Trophoblast cell (in vitro differentiated cells and primary cell): ENCODE measurements at regions not wholly inside any gene's neighbourhood (a gene's known extent, or its start where the extent isn't known, plus 50 kb on each side); places are given as distances from the start of the nearest gene placed in this dataset.

Experiments used
- DNase-seq, 2 donors: peaks; one replicate each; pipeline ENCODE4 v3.0.0-alpha.2; 2016
- H2AFZ ChIP-seq: 2 replicates; pipeline ENCODE4 v1.6.1; 2013; ENCODE audit warnings: low read length, moderate library complexity, mild to moderate bottlenecking; ENCODE audit not compliant: insufficient read depth, poor library complexity
- H2AK5ac ChIP-seq: 2 replicates; pipeline ENCODE4 v1.6.1; 2013; ENCODE audit warnings: mild to moderate bottlenecking, low read length
- H2BK120ac ChIP-seq: 2 replicates; pipeline ENCODE4 v1.6.1; 2013; ENCODE audit warnings: low read length, mild to moderate bottlenecking, moderate library complexity; ENCODE audit not compliant: insufficient read depth, poor library complexity
- H2BK12ac ChIP-seq: 2 replicates; pipeline ENCODE4 v1.6.1; 2013; ENCODE audit warnings: mild to moderate bottlenecking, low read length, moderate library complexity
- H2BK5ac ChIP-seq: 2 replicates; pipeline ENCODE4 v1.6.1; 2013; ENCODE audit warnings: low read length, low read depth, moderate library complexity, mild to moderate bottlenecking; ENCODE audit not compliant: poor library complexity
- H3K14ac ChIP-seq: 2 replicates; pipeline ENCODE4 v1.6.1; 2013; ENCODE audit warnings: mild to moderate bottlenecking, low read length
- H3K18ac ChIP-seq: 2 replicates; pipeline ENCODE4 v1.6.1; 2013; ENCODE audit warnings: mild to moderate bottlenecking, low read length
- H3K23ac ChIP-seq: 2 replicates; pipeline ENCODE4 v1.6.1; 2013; ENCODE audit warnings: low read length
- H3K27ac ChIP-seq: 2 replicates; pipeline ENCODE4 v1.5.1; 2013; ENCODE audit warnings: low read depth, mild to moderate bottlenecking, inconsistent platforms, low read length, moderate library complexity
- H3K27me3 ChIP-seq: 2 replicates; pipeline ENCODE4 v1.6.1; 2013; ENCODE audit warnings: inconsistent platforms, mild to moderate bottlenecking, low read length, moderate library complexity; ENCODE audit not compliant: insufficient read depth
- H3K36me3 ChIP-seq, 2 experiments: 1 replicate in 1 of 2; 2 replicates in 1 of 2; pipeline ENCODE4 v1.6.1; 2013; ENCODE audit warnings: low read length in 2 of 2, mild to moderate bottlenecking in 2 of 2, moderate library complexity in 1 of 2; ENCODE audit not compliant: insufficient read depth in 2 of 2, control insufficient read depth in 1 of 2
- H3K4ac ChIP-seq: 2 replicates; pipeline ENCODE4 v1.6.1; 2013; ENCODE audit warnings: low read depth, mild to moderate bottlenecking, low read length, moderate library complexity
- H3K4me1 ChIP-seq, 2 experiments: 1 replicate in 1 of 2; 2 replicates in 1 of 2; pipeline ENCODE4 v1.6.1; 2013; ENCODE audit warnings: low read length in 2 of 2, mild to moderate bottlenecking in 2 of 2, moderate library complexity in 1 of 2; ENCODE audit not compliant: insufficient read depth in 2 of 2, control insufficient read depth in 1 of 2
- H3K4me2 ChIP-seq: 2 replicates; pipeline ENCODE4 v1.6.1; 2013; ENCODE audit warnings: inconsistent platforms, mild to moderate bottlenecking, low read length, moderate library complexity
- H3K4me3 ChIP-seq: 2 replicates; pipeline ENCODE4 v1.5.1; 2013; ENCODE audit warnings: mild to moderate bottlenecking, low read depth, low read length, inconsistent platforms
- H3K79me1 ChIP-seq: one replicate; pipeline ENCODE4 v1.6.1; 2013; ENCODE audit warnings: low read length
- H3K79me2 ChIP-seq: 2 replicates; pipeline ENCODE4 v1.6.1; 2013; ENCODE audit warnings: low read length, mild to moderate bottlenecking; ENCODE audit not compliant: control insufficient read depth, insufficient read depth, poor library complexity
- H3K9ac ChIP-seq: 2 replicates; pipeline ENCODE4 v1.6.1; 2013; ENCODE audit warnings: mild to moderate bottlenecking, low read length
- H3K9me3 ChIP-seq: 2 replicates; pipeline ENCODE4 v1.6.1; 2013; ENCODE audit warnings: low read depth, mild to moderate bottlenecking, control low read depth, inconsistent platforms, low read length; ENCODE audit not compliant: insufficient read depth
- H4K12ac ChIP-seq: 2 replicates; pipeline ENCODE4 v1.6.1; 2013; ENCODE audit warnings: low read depth, mild to moderate bottlenecking, low read length, moderate library complexity
- H4K8ac ChIP-seq: 2 replicates; pipeline ENCODE4 v1.6.1; 2013; ENCODE audit warnings: low read depth, mild to moderate bottlenecking, low read length, moderate library complexity
- H4K91ac ChIP-seq: one replicate; pipeline ENCODE4 v1.6.1; 2013; ENCODE audit warnings: low read depth, mild to moderate bottlenecking, low read length, moderate library complexity
- WGBS: extraction: QIAGEN DNeasy Blood & Tissue Kit; methylation state at CpG from one replicate; pipeline ENCODE4 v1.1.7; 2013; ENCODE audit warnings: missing lambda C conversion rate; ENCODE audit not compliant: insufficient read length, insufficient coverage; ENCODE audit errors: extremely low coverage; 5-methylcytosine and 5-hydroxymethylcytosine counted together

DNA sequence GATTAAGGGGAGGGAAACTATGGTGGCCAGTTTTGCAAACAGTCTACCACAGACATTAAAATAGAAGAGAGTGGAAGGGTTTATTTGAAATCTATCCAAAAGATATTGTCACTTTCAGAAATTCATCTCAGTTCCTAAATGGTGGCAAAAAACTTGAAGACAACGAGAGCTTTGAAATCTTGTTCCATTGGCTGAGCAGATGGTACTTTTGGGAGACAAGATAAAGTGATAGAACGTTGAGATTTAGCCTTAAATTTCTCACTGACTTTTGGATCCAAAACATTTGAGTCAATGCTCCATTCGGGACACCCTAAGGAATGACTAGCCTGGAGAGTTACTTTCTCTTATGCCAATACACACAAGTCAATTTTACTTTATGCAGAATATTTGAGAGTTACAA lies 319.1 kb upstream of the LARGE1 start:
- H3K79me1 ChIP-seq = no peaks in the 10 kb centered on the region
- no peak overlapping the region for H2BK5ac ChIP-seq
- H3K4me1 ChIP-seq = no peaks in the 10 kb centered on the region
- no peaks in the 10 kb centered on the region for H3K79me2 ChIP-seq
- no peak overlapping the region for H4K91ac ChIP-seq
- no peak overlapping the region for H4K12ac ChIP-seq
- H2BK12ac ChIP-seq = no peak overlapping the region
- H3K23ac ChIP-seq = no peak overlapping the region
- WGBS = no CpG with 5 or more reads among the region's 3 CpGs
- H3K4me3 ChIP-seq = no peak overlapping the region
- H3K14ac ChIP-seq = no peak overlapping the region
- no peak overlapping the region for H2AK5ac ChIP-seq
- H3K9ac ChIP-seq = no peak overlapping the region
- H2BK120ac ChIP-seq = no peak overlapping the region
- H3K18ac ChIP-seq = no peak overlapping the region
- no peak overlapping the region for H3K4me2 ChIP-seq
- no peak overlapping the region for H3K4ac ChIP-seq
- no peak overlapping the region for H4K8ac ChIP-seq
- no peak for DNase-seq
- no peaks in the 10 kb centered on the region for H3K36me3 ChIP-seq
- no peak overlapping the region for H2AFZ ChIP-seq
- no peaks in the 10 kb centered on the region for H3K27me3 ChIP-seq
- no peaks in the 10 kb centered on the region for H3K9me3 ChIP-seq
- no peak overlapping the region for H3K27ac ChIP-seq

DNA sequence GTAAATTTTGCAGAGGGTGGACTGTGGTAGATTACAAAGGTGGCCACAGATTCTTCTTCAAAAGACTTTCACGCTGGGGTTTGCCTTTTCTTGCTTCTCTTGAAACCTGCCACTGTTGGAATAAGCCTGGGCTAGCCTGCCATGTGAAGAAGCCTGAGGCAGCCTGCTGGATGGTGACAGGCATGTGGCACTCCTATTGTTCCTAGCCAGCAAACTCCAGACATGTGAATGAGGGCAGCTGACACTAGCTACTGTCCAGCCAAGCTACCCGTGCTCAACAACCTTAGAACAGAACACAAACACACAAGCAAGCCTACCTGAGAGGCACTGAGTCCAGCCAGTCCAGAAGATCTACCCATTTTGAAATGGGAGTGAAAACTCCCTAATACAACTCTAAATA lies 322.7 kb upstream of the LARGE1 start:
- H3K4me3 ChIP-seq = no peak overlapping the region
- H3K4ac ChIP-seq = no peak overlapping the region
- H3K9ac ChIP-seq = no peak overlapping the region
- H3K79me1 ChIP-seq = no peaks in the 10 kb centered on the region
- H3K27me3 ChIP-seq = no peaks in the 10 kb centered on the region
- no peak overlapping the region for H3K4me2 ChIP-seq
- H2BK5ac ChIP-seq = no peak overlapping the region
- no peak overlapping the region for H2AFZ ChIP-seq
- no CpG with 5 or more reads among the region's 2 CpGs for WGBS
- no peak overlapping the region for H3K14ac ChIP-seq
- no peak overlapping the region for H4K12ac ChIP-seq
- H2BK12ac ChIP-seq = no peak overlapping the region
- no peak overlapping the region for H3K27ac ChIP-seq
- no peak overlapping the region for H3K18ac ChIP-seq
- H4K91ac ChIP-seq = no peak overlapping the region
- H3K36me3 ChIP-seq = no peaks in the 10 kb centered on the region
- H2AK5ac ChIP-seq = no peak overlapping the region
- H3K23ac ChIP-seq = no peak overlapping the region
- DNase-seq = no peak
- H2BK120ac ChIP-seq = no peak overlapping the region
- H3K4me1 ChIP-seq = no peaks in the 10 kb centered on the region
- H4K8ac ChIP-seq = no peak overlapping the region
- no peaks in the 10 kb centered on the region for H3K9me3 ChIP-seq
- no peaks in the 10 kb centered on the region for H3K79me2 ChIP-seq

DNA sequence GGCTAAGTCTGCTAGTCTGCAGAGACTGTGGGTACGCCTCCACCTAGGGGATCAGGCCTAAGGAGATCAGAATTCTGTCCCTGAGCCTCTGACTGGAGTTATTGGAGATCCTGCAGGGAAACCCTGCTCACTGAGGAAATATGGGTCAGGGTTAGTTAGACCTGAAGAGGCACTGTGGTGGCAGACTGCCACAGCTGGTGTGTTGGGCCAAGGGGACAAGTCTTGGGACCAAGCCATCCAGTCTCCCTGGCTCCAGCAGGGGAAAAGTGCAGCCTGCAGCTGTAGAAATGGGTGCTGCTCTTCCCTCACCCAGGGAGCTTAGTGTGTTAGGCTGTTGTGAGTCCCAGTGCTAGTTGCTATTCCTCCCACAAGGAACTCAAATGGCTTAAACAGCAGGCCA lies 334.8 kb upstream of the LARGE1 start:
- no peak overlapping the region for H3K4me2 ChIP-seq
- no peaks in the 10 kb centered on the region for H3K36me3 ChIP-seq
- H3K4me3 ChIP-seq = no peak overlapping the region
- no peak overlapping the region for H2BK120ac ChIP-seq
- H3K14ac ChIP-seq = no peak overlapping the region
- H3K79me1 ChIP-seq = no peaks in the 10 kb centered on the region
- H3K27me3 ChIP-seq = no peaks in the 10 kb centered on the region
- no peak overlapping the region for H2AFZ ChIP-seq
- no peak overlapping the region for H3K18ac ChIP-seq
- H3K27ac ChIP-seq = no peak overlapping the region
- no peaks in the 10 kb centered on the region for H3K79me2 ChIP-seq
- H4K12ac ChIP-seq = no peak overlapping the region
- WGBS = no CpG with 5 or more reads among the region's 1 CpG
- H2BK12ac ChIP-seq = no peak overlapping the region
- H2BK5ac ChIP-seq = no peak overlapping the region
- H4K8ac ChIP-seq = no peak overlapping the region
- H3K9me3 ChIP-seq = peaks cover 2% of the 10 kb centered on the region
- H3K4ac ChIP-seq = no peak overlapping the region
- DNase-seq = no peak
- H4K91ac ChIP-seq = no peak overlapping the region
- no peak overlapping the region for H3K9ac ChIP-seq
- no peak overlapping the region for H3K23ac ChIP-seq
- H3K4me1 ChIP-seq = no peaks in the 10 kb centered on the region
- no peak overlapping the region for H2AK5ac ChIP-seq

DNA sequence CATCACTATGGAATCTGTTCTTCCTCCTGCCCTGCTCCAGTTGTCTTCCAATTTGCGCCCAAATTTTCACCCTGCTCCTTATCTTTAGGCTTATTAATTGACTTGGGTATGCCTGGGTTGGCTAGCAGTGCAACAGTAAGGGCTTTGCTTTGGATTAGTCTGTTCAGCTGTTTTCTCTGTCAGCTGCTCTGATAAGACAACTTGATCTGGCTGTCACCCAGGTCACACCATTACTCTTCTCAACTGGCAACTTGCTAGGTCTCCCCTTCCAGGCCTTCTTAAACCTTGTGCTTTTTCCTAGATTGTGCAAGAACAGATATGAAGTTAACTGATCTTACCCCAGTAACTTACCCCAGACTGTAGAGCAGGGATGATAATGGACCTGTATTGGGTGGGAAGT lies 357.8 kb upstream of the LARGE1 start:
- no CpG with 5 or more reads among the region's 1 CpG for WGBS
- H2AFZ ChIP-seq = no peak overlapping the region
- H3K4me2 ChIP-seq = no peak overlapping the region
- no peak overlapping the region for H3K27ac ChIP-seq
- no peak overlapping the region for H2BK120ac ChIP-seq
- H4K12ac ChIP-seq = no peak overlapping the region
- H2BK12ac ChIP-seq = no peak overlapping the region
- no peak overlapping the region for H3K9ac ChIP-seq
- no peak overlapping the region for H3K4ac ChIP-seq
- H3K36me3 ChIP-seq = no peaks in the 10 kb centered on the region
- H3K18ac ChIP-seq = no peak overlapping the region
- DNase-seq = no peak
- no peaks in the 10 kb centered on the region for H3K27me3 ChIP-seq
- H3K4me1 ChIP-seq = peaks cover 0 to 2% of the 10 kb centered on the region in 2 experiments
- H3K14ac ChIP-seq = no peak overlapping the region
- H3K23ac ChIP-seq = no peak overlapping the region
- H4K91ac ChIP-seq = no peak overlapping the region
- H2AK5ac ChIP-seq = no peak overlapping the region
- no peak overlapping the region for H3K4me3 ChIP-seq
- no peak overlapping the region for H2BK5ac ChIP-seq
- H3K79me1 ChIP-seq = no peaks in the 10 kb centered on the region
- H3K9me3 ChIP-seq = no peaks in the 10 kb centered on the region
- H3K79me2 ChIP-seq = no peaks in the 10 kb centered on the region
- H4K8ac ChIP-seq = no peak overlapping the region
